GM10266 (cell line): ENCODE measurements at regions not wholly inside any gene's neighbourhood (a gene's known extent, or its start where the extent isn't known, plus 50 kb on each side); places are given as distances from the start of the nearest gene placed in this dataset.

ENCODE experiments used
- DNase-seq: peaks from one replicate; pipeline ENCODE4 v3.0.0; 2012; ENCODE audit errors: extremely low spot score
- TF ChIP-seq, protein P1 (sequence below): IDR thresholded peaks from 2 replicates; pipeline ENCODE4 v1.5.1; 2012; ENCODE audit warnings: mild to moderate bottlenecking, low read depth; ENCODE audit not compliant: control insufficient read depth, insufficient read depth; ENCODE audit errors: missing control alignments

DNA sequence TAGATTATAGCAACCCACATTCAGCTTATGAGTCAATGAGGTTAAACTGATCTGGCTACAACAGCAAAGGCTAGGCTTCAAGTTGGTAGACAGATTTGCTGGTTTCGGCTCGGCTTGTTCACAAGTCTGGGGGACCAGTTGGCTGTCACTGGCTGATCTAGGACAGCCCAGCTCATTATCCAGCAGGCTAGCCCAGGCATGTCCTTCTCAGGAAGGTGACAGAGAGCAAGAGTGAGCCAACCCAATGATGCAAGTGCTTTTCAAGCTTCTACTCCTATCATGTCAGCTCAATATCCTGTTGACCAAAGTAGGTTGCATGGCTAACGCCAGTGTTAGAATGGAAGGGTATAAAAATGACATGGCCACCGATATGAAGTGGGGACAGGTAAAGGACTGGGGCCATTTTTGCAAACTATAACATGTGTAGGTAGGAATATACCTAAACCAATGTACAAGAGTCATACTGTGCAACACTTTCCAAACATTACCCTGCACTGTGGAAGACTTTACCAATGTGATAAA, 220.9 kb upstream of the SOX21 start:
- TF ChIP-seq, protein P1, sequence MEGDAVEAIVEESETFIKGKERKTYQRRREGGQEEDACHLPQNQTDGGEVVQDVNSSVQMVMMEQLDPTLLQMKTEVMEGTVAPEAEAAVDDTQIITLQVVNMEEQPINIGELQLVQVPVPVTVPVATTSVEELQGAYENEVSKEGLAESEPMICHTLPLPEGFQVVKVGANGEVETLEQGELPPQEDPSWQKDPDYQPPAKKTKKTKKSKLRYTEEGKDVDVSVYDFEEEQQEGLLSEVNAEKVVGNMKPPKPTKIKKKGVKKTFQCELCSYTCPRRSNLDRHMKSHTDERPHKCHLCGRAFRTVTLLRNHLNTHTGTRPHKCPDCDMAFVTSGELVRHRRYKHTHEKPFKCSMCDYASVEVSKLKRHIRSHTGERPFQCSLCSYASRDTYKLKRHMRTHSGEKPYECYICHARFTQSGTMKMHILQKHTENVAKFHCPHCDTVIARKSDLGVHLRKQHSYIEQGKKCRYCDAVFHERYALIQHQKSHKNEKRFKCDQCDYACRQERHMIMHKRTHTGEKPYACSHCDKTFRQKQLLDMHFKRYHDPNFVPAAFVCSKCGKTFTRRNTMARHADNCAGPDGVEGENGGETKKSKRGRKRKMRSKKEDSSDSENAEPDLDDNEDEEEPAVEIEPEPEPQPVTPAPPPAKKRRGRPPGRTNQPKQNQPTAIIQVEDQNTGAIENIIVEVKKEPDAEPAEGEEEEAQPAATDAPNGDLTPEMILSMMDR, result no peak
- no peak for DNase-seq

DNA sequence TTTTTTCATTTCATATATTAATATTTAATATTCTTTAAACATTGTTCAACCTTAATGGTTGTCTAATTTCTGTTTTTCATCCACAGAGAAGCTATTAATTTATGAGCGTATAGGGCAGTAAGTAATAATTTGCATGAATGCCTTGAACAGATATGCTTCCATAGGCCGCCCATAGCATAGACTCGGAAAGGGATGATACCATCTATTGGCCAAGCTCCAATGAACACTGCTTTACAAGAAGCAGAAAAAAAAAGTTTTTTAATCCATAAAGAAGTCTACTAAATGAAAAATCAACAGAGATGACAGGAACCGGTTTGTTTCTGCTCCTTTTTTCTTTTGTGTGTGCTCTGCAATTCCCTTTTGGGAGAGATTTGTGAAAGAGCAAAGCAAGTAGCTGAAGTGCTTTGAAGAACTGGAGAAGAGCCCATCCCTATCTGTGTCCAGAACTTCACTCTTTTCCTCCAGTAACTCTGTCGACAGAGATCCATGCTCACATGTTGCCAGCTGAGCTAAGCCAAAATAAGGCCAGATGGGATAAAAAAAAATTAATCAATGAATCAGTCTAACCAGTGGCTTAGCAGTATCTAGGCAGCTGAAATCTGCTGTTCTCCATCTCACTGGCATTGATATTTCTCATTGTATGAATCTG, 215.9 kb upstream of the SOX21 start:
- no peak for DNase-seq
- TF ChIP-seq, protein P1, result no peak

DNA sequence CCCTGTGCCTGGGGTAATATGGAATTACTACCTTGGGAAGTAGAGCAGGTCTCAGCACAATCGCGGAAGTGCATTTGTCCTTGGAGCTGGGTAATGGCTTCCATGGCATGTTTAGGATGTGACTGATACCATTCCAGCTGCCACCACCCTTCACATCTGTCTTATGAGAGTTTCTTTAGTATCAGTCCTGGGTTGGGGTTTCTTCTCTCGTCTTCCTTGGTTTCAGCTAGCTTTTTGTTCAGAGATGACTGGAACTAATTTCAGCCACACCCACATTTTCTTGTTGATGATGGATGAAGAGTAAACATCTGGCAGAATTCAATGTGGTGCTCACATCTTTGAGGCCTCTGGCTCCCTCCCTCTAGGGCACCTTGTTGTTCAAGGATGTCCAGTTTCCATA, 212.9 kb upstream of the SOX21 start:
- TF ChIP-seq, protein P1, result no peak
- DNase-seq, result no peak

DNA sequence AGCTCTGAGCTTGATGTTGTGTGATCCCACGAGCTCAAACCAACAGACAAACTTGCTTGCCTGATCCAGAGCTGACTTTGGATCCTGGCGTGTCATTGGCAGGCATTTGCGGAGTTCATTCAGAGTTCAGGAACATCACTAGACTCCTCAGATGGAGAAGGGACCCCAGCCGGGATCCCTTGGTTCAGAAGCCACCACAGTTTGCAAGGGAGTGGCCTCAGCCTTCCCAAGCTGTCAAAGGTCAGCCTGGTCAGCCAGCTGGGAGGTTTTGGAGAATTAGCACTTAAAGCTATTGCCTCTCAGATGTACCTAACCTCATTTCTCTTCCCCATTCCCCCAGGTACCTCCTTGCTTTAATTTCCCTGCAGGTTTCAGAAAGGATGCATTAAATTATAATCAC, 208.8 kb upstream of the SOX21 start:
- TF ChIP-seq, protein P1, result no peak

DNA sequence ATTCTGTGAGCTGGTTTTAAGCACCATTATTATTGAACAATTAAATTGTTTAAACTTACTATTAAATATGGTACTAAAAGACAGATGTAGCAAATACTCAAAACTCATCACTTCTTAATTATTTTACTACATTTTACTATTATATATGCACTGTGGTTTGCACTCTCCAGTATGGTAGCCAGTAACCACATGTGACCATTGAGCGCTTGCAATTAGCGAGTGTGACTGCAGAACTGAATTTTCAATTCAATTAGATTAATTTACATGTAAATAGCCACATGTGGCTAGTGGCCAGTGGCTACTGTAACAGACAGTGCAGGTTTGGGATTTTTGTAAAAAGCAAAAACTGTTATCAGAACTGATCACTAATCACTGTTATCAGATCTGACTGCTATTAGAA, 208.2 kb upstream of the SOX21 start:
- DNase-seq, result no peak
- TF ChIP-seq, protein P1, result no peak

More for the DNA sequence above, 208.8 kb upstream of the SOX21 start:
- DNase-seq, result no peak

DNA sequence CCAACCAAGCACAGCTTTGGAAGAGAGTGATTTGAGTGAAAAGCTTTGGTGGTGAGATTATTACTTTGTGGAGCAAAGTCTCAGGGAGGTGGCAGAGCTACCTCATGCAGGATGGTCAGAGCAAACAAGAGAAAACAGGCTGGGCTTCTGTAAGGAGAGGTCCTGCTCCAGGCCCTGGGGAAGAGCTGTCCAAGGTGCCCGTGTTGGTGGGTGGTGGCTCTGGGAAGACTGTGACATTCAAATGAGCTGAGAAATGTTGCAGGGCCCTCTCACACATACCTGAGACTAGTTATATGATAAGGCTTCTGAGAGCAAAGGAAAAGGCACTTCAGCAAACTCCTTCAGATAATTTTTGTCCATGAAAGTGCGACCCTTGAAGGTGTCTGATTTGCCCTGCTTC, 205.5 kb upstream of the SOX21 start:
- TF ChIP-seq, protein P1, result no peak
- no peak for DNase-seq

DNA sequence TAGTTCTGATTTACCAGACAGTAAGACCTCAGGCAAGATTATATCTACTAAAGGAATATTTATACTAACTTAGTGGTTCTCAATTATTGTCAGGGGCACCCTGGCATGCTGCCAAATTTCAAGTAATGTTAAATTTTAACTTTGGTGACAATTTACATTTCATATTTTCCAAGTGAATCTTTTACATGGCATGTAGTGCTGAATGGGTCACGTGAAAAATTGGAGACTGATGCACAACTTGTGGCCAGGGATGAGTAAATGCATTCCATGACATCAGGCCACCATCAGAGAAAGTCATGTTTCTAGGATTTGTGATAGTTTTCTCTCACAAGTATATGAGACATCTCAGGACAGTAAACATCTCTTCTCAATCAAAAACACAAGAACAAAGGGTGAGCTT, 202.6 kb upstream of the SOX21 start:
- TF ChIP-seq, protein P1, result no peak
- no peak for DNase-seq
